ENCODE measurements at regions not wholly inside any gene's neighbourhood (a gene's known extent, or its start where the extent isn't known, plus 50 kb on each side); places are given as distances from the start of the nearest gene placed in this dataset.
"Not testable (repeated sequence)": the region's sequence is repeated elsewhere in the genome, so short reads cannot be mapped to it uniquely, and the experiment has no call there.

DNA sequence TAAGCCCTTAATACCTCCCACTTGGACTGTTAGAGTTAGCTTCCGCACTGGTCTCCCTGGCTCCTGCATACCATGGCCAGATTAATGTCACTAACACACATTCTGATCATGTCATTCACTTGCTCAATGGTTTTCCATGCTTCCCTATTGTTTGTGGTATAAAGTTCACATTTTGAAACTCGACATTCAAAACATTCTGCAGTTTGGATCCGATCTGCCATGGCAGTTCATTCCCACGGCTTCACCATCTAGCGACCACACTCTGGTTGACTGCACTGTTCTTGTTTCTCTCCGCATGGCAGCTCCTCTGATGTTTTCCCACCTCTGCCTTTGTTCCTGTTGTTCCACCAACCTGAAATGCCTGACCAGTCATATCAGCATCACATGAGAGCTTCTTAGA lies 87.4 kb upstream of the WAC start:
- peak; percentile 74 for DNase-seq (ENCODE audit: low spot score)

DNA sequence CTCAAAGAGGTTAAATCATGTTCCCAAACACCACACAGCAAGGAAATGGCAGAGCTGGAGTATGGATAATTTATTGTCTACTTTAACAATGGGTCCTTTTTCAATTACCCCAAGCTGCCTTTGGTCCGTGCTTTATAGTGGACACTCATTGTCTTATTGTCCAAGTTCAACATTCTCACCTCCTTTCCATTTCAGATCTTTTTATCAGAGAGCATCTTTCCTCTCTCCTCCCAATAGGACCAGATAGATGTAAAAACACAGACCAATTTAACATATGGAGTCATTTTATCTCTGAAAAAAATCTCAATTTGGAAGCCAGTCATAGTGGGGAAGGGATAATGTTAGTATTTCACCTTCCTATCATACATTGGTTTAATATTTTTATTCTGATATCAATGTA lies 83.5 kb upstream of the WAC start:
- no peak for DNase-seq (ENCODE audit: low spot score)

DNA sequence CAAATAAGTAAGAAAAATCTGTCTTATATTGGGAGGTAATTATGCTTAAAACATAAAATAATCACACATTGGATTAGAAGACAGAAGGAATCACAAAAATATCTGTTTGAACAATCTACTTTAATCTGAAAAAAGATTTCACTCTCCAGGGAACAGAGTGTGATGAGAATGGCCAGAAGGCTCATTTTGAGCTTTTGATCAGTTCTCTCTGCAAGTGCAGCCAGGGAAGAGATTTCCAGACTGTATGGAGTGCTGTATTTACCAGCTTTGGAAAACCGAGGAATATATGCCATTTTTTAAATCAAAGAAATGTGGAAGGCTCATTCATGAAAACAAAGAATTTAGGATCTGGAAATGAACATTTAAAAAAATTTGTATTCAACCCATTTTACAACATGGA lies 83.0 kb upstream of the WAC start:
- no peak for DNase-seq (ENCODE audit: low spot score)

DNA sequence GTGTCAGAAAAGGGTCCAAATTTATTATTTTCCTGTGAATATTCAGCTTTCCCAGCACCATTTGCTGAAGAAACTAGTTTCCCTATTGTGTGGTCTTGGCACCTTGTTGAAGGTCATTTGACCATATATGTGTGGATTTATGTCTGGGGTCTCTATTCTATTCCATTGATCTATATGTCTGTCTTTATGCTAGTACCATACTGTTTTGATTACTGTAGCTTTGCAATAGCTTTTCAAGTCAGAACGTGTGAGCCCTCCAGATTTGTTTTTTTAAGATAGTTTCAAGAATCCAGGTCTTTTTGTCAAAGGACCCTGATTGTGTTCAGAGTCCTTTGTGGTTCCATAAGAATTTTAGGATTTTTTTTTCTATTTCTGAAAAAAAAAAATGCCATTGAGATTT lies 79.0 kb upstream of the WAC start:
- DNase-seq (ENCODE audit: low spot score), result no peak

DNA sequence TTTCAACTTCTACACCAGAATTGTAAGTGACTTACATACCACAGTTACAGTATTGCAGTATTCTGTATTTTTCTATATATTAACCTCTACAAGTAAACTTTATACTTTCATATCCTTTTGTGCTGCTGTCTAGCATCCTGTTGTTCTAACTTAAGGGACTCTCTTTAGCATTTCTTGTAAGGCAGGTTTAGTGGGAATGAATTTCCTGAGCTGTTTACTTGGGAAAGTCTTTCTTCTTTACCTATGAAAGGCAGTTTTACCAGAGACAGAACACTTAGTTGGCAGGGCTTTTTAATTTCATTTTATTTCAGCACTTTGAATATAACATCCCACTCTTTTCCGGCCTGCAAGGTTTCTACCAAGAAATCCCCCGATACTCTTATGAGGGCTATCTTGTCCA lies 75.8 kb upstream of the WAC start:
- DNase-seq (ENCODE audit: low spot score), result no peak

DNA sequence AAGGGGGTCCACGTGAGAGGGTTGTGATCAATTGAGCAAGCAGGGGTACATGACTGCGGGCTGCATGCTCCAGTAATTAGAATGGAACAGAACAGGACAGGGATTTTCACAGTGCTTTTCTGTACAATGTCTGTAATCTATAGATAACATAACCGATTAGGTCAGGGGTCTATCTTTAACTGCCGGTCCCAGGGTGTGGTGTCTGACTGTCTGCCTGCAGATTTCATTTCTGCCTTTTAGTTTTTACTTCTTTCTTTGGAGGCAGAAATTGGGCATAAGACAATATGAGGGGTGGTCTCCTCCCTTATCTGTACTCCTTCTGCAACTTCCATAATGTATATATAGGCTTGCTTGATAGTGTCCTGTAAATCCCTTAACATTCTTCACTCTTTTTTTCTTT lies 75.0 kb upstream of the WAC start:
- DNase-seq (ENCODE audit: low spot score), result not testable (repeated sequence)

DNA sequence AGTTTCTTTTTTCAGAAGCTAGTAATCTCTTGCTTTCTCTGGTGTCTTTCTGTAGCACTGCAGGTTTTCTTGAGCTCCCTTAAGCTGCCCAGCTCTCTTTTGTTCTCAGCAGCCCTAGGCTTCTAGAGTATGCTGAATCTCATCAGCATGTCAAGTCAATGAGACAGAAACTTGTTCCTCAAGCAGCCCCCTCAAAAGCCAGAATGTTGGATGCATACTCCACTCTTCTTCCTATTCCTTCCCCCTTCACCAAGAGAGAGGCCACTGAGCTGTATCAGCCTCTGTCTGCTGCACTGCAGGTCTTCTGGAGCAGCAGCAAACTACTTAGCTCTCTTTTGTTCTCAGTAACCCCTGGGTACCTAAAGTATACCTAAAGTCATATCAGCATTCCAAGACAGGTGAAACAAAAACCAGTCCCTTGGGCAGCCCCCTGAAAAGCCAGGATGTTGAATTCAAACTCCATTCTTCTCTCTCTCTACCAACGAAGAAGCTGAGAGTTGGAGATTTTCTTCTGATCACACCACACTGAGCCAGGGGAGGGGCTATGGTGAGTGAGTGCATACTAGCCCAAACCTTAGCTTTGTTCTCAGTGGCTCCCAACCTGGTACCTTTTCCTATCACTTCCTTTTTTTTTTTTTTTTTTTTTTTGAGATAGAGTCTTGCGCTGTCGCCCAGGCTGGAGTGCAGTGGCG lies 73.3 kb upstream of the WAC start:
- no peak for DNase-seq (ENCODE audit: low spot score)

DNA sequence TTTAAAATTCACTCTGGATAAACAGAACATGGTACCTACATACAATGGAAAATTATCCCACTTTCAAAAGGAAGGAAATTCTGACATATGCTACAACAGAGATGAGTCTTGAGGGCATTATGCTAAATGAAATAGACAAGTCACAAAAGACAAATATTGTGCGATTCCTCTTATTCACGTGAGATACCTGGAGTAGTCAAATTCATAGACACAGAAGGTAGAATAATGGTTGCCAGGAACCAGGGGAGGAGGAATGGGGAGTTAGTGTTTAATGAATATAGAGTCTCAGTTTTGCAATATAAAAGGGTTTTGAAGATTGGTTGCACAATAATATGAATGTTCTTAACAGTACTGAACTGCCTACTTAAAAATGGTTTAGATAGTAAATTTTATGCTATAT lies 69.8 kb upstream of the WAC start:
- DNase-seq (ENCODE audit: low spot score), result no peak

DNA sequence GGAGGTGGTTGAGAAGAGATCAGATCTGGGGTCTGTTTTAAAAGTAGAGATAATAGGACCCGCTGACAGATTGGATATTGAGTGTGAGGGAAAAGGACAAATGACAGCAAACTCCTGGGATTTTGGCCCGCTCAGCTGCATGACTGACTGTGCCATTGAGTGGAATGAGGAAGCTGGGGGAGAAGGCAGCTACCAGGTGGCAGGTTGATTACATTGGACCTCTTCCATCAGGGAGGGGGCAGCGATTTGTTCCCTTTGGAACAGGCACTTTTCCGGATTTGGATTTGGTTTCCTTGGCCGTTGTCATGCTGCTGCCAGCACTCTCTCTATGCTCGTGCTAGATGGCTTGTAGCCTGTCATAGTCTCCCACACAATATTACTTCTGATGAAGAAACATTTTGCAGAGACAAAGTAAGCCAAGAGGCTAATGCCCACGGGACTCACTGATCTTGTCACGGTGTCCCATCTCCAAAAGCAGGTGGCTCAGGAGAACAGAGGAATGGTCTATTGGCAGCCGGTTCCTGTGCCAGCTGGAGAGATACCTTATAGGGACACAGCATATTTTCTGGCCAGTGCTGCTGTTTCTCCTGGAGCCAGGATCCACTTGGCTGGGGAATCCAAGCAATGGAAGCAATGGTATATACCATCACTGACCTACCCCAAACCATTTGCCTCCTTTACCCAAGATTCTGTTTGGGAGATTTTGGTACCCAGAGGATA lies 69.1 kb upstream of the WAC start:
- DNase-seq (ENCODE audit: low spot score), result peak; percentile 33

DNA sequence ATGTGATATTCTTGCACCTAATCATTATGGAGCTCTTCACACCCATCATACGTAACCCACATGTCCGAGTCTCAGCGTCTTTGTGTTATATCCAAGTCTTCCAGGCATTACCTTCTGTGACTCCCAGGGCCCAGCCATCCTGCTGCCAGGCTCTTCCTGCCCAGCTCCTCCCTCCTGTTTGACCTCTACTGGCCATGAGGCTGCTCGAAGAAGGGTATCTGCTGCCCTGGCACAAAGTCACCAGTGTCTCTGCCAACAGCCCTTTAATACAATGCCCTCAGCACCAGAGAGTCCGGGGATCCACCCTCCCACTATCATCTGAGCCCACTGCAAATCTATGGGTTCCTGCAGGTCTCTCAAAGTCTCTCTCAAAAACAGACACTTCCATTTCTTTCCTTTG lies 65.3 kb upstream of the WAC start:
- DNase-seq (ENCODE audit: low spot score), result no peak

DNA sequence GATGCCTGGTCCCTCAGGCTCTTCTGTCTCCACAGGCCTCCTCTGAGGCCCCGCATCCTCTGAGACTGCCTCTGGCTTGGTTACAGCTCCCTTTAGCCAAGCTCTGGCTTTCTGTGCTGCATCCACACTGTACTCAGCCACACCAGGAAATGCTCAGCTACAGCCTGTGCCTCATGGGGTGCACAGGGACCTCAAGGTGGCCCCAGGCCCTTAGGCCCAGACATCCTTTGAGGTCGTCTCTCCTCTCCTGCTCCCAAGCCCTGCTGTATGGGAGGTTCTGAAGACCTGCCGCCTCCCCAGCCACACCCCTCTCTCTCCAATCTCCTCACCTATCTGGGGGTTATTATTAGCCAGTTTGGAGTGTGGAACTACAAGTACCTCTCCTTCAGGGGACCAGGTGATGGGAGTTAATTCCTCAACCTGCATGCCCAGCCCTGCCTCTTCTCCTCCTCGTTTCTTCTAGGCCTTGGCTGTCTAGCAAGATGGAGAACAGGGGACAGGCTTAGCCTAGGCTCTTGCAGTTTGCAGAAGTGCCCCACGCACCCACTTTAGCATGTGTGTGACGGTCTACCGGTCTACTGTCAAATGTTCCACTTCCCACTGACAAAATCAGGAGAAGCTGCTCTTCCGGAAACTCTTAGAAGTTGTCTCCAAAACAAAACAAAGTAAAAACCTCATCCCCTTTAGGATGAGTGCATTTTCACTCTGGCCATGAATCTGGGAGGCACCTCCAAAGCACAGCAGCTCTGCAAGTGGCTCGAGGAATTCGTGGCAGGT lies 64.0 kb upstream of the WAC start:
- DNase-seq (ENCODE audit: low spot score), result no peak

DNA sequence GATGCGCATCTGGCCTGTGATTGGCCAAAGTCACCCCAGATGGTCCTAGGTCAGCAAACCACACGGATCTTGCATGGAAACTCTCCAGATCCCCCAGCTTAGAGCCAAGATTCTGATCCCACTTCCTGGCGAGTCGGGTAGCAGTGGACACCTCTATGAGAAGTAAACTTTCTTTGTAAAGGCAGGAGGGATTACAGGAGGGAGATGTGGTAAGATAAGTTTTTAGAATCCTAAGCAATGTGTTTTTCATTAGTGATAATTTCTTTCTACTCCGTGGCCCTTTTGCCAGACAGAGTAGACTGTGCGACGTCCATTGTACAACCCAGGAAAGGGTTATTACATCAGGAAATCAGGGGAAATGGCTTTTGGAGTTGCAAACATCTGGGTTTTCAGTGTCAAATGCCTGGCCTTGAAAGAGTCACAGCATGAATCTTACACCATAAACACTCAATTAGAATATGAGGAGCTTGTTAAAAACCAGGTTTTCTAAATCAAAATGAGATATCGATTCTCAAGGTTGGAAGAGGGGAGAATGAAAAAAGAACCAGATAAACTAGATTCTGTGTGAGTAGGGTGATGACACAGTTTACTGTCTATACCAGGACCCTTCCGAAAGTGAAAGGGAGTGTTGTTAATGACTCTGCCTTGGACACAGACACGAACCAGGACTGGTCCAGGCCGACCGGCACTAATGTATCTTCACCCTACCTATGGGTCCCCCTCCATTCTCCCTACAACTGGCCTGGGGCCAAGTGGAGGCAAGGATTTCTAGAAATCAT lies 61.9 kb upstream of the WAC start:
- no peak for DNase-seq (ENCODE audit: low spot score)

DNA sequence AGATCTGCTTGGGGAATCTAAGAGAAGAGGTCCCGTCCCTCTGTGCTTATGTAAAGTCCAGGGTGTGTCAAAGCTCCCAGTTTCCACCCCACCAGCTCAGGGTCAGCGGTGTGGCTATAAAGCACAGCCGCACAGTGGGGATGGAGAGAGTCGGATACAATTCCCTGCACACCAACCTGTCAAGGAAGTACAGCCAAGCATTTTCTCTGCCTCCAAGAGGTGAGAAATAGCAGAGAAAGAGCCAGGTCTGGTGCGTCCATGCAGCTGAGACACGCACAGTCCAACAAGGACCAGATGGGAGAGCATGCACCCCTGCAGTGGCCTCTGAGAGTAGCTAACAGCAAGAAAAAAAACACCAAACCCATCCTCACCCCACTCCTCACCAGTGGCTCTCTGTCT lies 61.3 kb upstream of the WAC start:
- no peak for DNase-seq (ENCODE audit: low spot score)

DNA sequence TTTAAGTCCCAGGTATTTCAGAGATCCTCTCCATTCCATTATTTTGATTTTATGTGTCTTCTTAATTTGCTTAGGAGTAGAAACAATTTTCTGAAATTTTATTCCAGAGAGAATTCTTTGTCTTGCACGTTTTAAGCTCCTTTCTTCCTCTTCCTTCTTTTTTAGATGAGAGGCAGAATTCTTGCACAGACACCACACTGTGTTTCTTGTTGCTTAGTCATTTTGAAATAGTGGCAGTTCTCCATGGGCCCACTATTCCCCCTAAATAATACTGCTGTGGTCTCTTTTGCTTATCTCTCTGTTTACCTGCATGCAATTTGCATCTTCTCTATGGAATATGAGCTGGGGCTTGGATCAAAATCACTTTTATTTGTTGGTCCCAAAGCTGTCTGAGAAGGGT lies 54.3 kb upstream of the WAC start:
- no peak for DNase-seq (ENCODE audit: low spot score)

DNA sequence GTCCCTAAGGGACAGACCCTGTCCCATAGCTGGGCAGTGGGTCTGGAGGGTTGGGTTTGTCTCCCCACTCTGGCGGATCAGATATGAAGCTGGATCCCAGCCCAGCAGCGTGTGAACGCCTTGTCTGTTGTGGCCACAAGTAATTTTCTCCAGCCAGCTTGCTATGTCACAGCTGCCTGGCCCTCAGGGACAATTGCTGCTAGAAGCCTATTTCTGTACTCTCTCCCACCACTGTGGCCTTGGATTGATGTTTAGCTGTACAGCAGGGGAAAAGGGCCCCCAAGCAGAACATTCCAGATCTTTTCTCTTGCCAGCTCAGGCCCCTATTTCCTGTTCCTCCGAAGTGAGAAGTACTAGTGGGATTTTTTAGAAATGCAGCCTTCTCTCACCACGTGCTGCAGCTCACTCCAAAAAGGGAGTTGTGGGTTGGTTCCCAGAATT lies 53.5 kb upstream of the WAC start:
- DNase-seq (ENCODE audit: low spot score), result no peak

DNA sequence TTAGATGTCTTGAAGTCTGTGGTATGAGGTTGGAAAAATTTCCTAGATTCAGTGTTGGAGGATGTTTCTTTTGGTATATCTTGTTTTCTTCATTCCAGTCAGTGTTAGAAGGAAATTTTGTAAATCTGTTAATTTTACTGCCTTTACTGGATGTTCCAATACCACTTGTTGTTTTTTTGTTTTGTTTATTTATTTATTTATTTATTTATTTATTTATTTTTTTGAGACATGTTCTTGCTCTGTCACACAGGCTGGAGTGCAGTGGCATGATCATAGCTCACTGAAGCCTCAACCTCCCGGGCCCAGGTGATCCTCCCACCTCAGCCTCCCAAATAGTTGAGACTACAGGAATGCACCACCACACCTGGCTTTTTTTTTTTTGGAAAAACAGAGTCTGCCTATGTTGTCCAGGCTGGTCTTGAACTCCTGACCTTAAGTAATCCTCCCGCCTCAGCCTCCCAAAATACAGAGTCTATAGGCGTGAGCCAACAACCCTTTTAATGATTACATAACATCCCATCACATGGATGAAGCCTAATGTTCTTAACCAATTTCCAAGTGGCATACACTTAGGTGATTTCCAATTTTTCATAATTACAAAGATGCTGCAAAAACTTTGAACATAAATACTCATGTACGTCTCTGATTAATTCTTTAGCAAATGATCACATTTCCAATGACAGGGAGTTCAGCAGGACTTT lies 52.8 kb upstream of the WAC start:
- no peak for DNase-seq (ENCODE audit: low spot score)

DNA sequence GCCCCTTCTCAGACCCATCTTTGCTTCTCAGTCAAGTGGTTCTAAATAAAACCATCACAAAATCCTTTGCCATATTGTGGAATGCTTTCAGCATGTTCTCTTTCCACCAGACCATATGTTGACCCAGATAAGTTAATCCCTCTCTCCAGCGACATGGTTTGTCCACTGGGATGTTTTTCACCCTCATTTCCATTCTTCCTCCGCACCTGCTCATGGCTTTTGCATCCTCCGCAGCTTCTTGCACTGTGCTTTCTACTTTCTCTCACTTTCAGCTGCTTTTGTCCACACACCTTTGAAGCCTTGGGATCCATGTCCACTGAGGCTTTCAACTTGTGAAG lies 52.3 kb upstream of the WAC start:
- no peak for DNase-seq (ENCODE audit: low spot score)

DNA sequence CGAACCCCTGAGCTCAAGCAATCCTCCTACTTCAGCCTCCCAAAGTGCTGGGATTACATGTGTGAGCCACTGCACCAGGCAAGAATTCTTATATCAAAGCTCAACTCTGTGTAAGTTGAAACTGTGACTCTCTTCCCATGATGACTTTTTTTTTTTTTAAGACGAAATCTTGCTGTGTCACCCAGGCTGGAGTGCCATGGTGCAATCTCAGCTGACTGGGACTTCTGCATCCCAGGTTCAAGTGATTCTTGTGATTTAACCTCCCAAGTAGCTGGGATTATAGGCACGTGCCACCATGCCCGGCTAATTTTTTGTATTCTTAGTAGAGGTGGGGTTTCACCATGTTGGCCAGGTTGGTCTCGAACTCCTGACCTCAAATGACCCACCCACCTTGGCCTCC lies 51.6 kb upstream of the WAC start:
- not testable (repeated sequence) for DNase-seq (ENCODE audit: low spot score)

DNA sequence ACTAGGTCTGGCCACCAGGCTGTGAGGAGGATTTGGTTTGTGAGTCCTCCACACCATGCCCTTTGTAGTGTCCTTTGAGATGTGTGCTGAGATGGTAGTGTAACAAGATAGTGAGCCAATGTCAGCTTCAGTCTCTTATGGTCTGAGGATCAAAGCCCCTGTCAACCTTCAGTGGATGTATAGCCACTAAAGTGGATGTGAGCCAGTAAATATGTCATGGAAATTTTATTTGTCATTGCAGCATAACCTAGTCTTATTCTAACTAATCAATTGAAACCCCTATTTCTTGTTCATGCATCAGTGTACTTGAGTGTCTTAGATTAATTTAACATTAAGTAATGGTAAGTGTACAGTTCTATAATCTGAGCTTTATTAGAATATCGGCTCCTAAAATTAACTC lies 51.0 kb upstream of the WAC start:
- DNase-seq (ENCODE audit: low spot score), result no peak

Data from kidney tubule cell (primary cell).